Gastroesophageal sphincter (tissue), 4 donors: ENCODE measurements at regions not wholly inside any gene's neighbourhood (a gene's known extent, or its start where the extent isn't known, plus 50 kb on each side); places are given as distances from the start of the nearest gene placed in this dataset.
A peak's percentile ranks its signal among the peaks of the same experiment; 100 is the strongest.

ENCODE experiments used
- ATAC-seq: fragments of 150-250 bp; one replicate; pipeline ENCODE4 v1.9.1; 2016; ENCODE audit warnings: mild to moderate bottlenecking, moderate library complexity
- H3K27ac ChIP-seq, 4 donors: fragments of 200-600 bp; sonication (generic) in 3 of 4; 1 replicate in 3 of 4; 2 replicates in 1 of 4; pipeline ENCODE4 v1.5.1; 2016 to 2019
- H3K27me3 ChIP-seq: fragments of 200-600 bp; sonication (generic); one replicate; pipeline ENCODE4 v1.5.1; 2019
- H3K36me3 ChIP-seq, 2 donors: fragments of 200-600 bp; sonication (generic); one replicate each; pipeline ENCODE4 v1.5.1; 2019; ENCODE audit warnings: control low read depth in 1 of 2
- H3K4me1 ChIP-seq, 3 donors: fragments of 200-600 bp; sonication (generic); 1 replicate in 2 of 3; 2 replicates in 1 of 3; pipeline ENCODE4 v1.5.1; 2016 to 2019; ENCODE audit warnings: control low read depth in 2 of 3
- H3K4me3 ChIP-seq, 2 donors: fragments of 200-600 bp; sonication (generic); one replicate each; pipeline ENCODE4 v1.5.1; 2019; ENCODE audit warnings: mild to moderate bottlenecking in 1 of 2, moderate library complexity in 1 of 2
- H3K9me3 ChIP-seq, 3 donors: fragments of 200-600 bp; sonication (generic); one replicate each; pipeline ENCODE4 v1.5.1; 2017 to 2019; ENCODE audit warnings: control low read depth in 2 of 3
- EP300 ChIP-seq: sonication (generic); formaldehyde crosslinking; IDR thresholded peaks from one replicate; pipeline ENCODE4 v1.6.1; 2017; ENCODE audit warnings: antibody characterized with exemption, mild to moderate bottlenecking
- POLR2A ChIP-seq, 2 donors: fragments of 450-650 bp; IDR thresholded peaks; one replicate each; pipeline ENCODE4 v1.6.1; 2017; ENCODE audit warnings: antibody characterized with exemption in 2 of 2, mild to moderate bottlenecking in 2 of 2, moderate library complexity in 1 of 2
- POLR2AphosphoS5 ChIP-seq: sonication (generic); formaldehyde crosslinking; IDR thresholded peaks from one replicate; pipeline ENCODE4 v1.6.1; 2017; ENCODE audit warnings: antibody characterized with exemption
- WGBS, 2 donors: methylation state at CpG; one replicate each; pipeline ENCODE4 v1.1.5; 2018; ENCODE audit warnings: low coverage in 1 of 2; 5-methylcytosine and 5-hydroxymethylcytosine counted together
- TF ChIP-seq, protein P1 (sequence below), 4 experiments: fragments of 200-600 bp in 2 of 4; fragments of 450-650 bp in 2 of 4; sonication (generic) in 1 of 4; IDR thresholded peaks; one replicate each; pipeline ENCODE4 v1.5.1; 2017 to 2019; ENCODE audit warnings: antibody characterized with exemption in 4 of 4, mild to moderate bottlenecking in 2 of 4, moderate library complexity in 2 of 4

DNA sequence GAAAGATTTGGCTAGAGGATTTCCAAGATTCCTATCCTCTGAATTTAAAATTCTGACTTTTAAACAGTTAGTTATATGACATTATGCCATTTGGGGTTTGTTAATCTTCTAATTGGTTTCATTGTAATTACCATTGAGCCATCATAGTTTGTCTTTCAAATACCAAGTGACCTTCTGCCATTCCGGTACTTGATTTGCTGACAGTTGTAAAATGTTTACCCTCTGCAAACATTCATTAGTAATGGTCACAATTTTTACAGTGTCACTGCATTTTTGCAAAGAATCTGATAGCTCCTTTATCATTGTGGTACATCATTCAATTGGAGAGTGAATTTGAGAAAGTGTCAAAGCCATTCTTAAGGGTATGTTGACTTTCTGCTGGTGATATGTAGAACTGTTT is 645.0 kb upstream of the TBL1XR1 start:
- Histone ChIP-seq H3K4me3 (no peak overlapping the region), H3K9me3 (no peaks in the 10 kb centered on the region), H3K27me3 (no peaks in the 10 kb centered on the region), H3K36me3 (no peaks in the 10 kb centered on the region), H3K4me1 (peaks cover 0 to 9% (median 2%) of the 10 kb centered on the region in 3 donors), H3K27ac (no peak overlapping the region)
- no peak for TF ChIP-seq POLR2AphosphoS5
- ATAC-seq, result no peak
- 100% methylated on average over 1 of the region's 1 CpG for WGBS, 2 donors

DNA sequence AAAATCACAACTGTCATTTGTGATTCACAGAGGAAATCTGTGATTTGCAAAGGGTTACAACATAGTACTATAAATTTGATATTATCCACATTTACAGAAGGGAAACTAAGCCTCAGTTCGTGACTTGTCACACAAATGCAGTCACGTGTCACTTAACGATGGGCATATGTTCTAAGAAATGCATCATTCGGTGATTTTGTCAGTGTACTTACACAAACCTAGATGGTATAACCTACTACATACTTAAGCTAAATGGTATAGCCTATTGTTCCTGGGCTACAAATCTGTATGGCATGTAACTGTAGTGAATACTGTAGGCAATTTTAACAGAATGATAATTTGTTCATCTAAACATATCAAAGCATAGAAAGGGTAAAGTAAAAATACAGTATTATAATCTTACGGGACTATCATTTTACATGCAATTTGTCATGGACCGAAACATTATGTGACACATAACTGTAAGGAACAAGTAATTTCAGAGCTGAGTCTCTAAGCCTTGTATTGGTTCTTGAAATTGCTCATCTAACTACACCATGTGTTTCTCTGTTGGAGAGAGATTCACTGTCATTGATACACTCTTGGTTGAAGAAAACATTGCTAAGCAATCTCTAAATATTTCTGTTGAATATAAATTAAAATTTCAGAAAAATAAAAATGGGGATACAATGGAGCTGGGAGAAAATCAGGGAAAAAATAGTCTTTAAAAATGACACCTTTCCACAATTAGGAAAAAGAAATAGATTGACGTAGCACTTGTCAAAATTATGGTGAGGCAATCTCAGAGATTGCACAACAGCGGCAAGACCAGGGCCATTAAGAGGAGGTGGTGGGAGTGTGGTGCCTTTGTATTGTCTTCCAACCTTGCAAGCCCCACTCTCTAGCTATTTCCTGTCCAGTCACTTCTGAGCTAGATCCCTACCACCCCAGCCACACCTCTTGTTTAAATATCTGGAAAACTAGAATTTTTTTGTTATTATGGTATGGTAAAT is 645.8 kb upstream of the TBL1XR1 start:
- H3K27ac ChIP-seq, result no peak overlapping the region

DNA sequence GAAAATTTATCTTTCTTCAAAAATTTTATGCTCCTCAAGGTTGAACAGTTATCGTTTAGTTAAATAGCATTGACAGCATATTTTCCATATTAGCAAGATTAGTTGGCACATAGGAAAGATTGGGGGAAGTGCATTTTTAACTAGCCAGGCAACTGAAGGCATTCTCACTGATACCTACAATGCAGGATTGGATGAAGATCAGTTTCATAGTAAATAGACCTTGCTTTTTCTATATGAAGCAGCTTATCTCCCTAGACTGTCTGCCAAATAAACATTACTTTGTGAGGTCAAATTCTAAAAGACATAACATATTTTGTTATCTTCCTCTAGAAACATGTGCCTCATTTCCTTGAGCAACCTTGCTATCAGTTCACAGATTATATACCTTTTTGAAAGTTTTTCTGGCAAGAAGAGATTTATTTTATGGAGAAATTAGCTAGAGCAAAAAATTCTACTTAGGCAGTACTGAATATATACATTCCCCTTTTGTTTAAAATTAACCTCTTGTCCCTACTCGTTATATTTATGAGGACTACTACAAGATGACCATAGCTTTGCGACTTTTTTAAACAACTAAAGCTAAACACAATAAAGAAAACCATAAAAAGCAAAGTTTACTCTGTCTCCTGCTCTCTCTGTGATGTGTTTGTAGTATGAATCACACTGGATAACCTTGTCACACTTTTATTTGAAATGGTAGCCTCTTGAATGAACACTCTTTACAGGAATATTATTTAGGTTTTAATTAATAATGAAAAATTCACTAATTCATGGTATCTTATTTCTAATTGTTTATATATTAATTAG is 654.9 kb upstream of the TBL1XR1 start:
- H3K36me3 ChIP-seq, result no peaks in the 10 kb centered on the region
- H3K9me3 ChIP-seq, result no peaks in the 10 kb centered on the region
- no peaks in the 10 kb centered on the region for H3K27me3 ChIP-seq
- ATAC-seq, result no peak
- no peak for TF ChIP-seq EP300
- TF ChIP-seq, protein P1, sequence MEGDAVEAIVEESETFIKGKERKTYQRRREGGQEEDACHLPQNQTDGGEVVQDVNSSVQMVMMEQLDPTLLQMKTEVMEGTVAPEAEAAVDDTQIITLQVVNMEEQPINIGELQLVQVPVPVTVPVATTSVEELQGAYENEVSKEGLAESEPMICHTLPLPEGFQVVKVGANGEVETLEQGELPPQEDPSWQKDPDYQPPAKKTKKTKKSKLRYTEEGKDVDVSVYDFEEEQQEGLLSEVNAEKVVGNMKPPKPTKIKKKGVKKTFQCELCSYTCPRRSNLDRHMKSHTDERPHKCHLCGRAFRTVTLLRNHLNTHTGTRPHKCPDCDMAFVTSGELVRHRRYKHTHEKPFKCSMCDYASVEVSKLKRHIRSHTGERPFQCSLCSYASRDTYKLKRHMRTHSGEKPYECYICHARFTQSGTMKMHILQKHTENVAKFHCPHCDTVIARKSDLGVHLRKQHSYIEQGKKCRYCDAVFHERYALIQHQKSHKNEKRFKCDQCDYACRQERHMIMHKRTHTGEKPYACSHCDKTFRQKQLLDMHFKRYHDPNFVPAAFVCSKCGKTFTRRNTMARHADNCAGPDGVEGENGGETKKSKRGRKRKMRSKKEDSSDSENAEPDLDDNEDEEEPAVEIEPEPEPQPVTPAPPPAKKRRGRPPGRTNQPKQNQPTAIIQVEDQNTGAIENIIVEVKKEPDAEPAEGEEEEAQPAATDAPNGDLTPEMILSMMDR (IDR thresholded peaks at IDR 0.05), result no peak
- no peak for TF ChIP-seq POLR2A (IDR thresholded peaks at IDR 0.05)
- TF ChIP-seq POLR2AphosphoS5, result no peak
- 27 to 51% methylated on average over 3 of the region's 3 CpGs for WGBS, 2 donors
- peaks cover 0 to 15% (median 0%) of the 10 kb centered on the region in 3 donors for H3K4me1 ChIP-seq
- no peak overlapping the region for H3K4me3 ChIP-seq
- no peak overlapping the region for H3K27ac ChIP-seq

More for the DNA sequence above, 645.8 kb upstream of the TBL1XR1 start:
- Histone ChIP-seq H3K4me1 (peaks cover 0 to 2% (median 0%) of the 10 kb centered on the region in 3 donors), H3K9me3 (no peaks in the 10 kb centered on the region), H3K27me3 (no peaks in the 10 kb centered on the region), H3K4me3 (no peak overlapping the region), H3K36me3 (no peaks in the 10 kb centered on the region)
- no peak for TF ChIP-seq EP300
- TF ChIP-seq, protein P1 (IDR thresholded peaks at IDR 0.05), result no peak
- TF ChIP-seq POLR2AphosphoS5, result no peak
- TF ChIP-seq POLR2A (IDR thresholded peaks at IDR 0.05), result no peak
- no peak for ATAC-seq
- WGBS, 2 donors, result 96% methylated on average over 8 of the region's 8 CpGs

DNA sequence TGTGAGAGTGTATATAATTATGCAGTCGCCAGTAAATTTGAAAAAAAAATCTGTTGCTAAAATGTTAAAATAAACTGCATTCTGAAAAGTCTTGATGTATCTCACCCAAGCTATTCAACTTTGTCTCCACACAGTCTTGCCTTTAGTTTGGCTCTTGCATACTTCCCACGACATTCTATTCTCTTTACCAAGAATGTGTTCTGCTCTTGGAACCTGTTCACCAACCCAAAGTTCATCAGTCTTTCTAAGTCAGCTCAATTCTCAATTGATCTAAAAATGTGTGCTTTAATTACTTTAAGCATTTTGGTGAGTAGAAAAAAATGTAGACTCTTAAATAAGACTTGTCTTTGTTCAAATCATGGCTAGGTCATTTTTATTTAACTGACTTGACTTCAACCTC is 657.7 kb upstream of the TBL1XR1 start:
- TF ChIP-seq POLR2A (IDR thresholded peaks at IDR 0.05) (no peak), EP300 (no peak), POLR2AphosphoS5 (no peak)
- TF ChIP-seq, protein P1 (IDR thresholded peaks at IDR 0.05), result no peak
- H3K27ac ChIP-seq, result peak overlapping the region in 2 of 4 donors; percentile 24 to 70
- peaks cover 0 to 15% (median 0%) of the 10 kb centered on the region in 3 donors for H3K4me1 ChIP-seq
- H3K4me3 ChIP-seq, result no peak overlapping the region
- no peaks in the 10 kb centered on the region for H3K36me3 ChIP-seq
- ATAC-seq, result no peak
- 28 to 40% methylated on average over 2 of the region's 2 CpGs for WGBS, 2 donors
- no peaks in the 10 kb centered on the region for H3K9me3 ChIP-seq
- no peaks in the 10 kb centered on the region for H3K27me3 ChIP-seq

DNA sequence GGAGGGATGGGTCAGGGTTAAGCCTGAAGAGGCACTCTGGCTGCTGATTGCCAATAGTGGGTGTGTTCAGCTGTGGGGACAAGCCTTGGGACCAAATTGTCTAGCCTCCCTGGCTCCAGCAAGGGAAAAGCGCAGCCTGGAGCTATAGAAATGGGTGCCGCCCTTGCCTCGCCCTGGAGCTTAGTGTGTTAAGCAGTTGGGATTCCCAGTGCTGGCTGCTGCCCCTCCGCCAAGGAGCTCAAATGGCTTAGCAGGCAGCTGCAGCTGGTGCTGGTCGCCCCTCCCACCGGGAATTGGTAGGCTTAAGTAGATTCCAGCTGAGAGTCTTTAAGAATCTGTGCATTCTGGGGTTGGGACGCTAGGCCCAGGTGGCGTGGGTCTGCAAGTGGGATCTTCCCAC is 662.9 kb upstream of the TBL1XR1 start:
- 100% methylated on average over 3 of the region's 8 CpGs; no CpG with 5 or more reads in 1 of the 2 donors for WGBS, 2 donors
- H3K9me3 ChIP-seq, result peaks cover 0 to 12% (median 2%) of the 10 kb centered on the region in 3 donors
- ATAC-seq, result no peak
- no peaks in the 10 kb centered on the region for H3K27me3 ChIP-seq
- H3K4me3 ChIP-seq, result no peak overlapping the region
- TF ChIP-seq EP300, result no peak
- TF ChIP-seq, protein P1 (IDR thresholded peaks at IDR 0.05), result no peak
- TF ChIP-seq POLR2AphosphoS5, result no peak
- no peak for TF ChIP-seq POLR2A (IDR thresholded peaks at IDR 0.05)
- no peaks in the 10 kb centered on the region for H3K36me3 ChIP-seq
- H3K4me1 ChIP-seq, result peaks cover 0 to 8% (median 0%) of the 10 kb centered on the region in 3 donors
- no peak overlapping the region for H3K27ac ChIP-seq
